ENCODE measurements at regions not wholly inside any gene's neighbourhood (a gene's known extent, or its start where the extent isn't known, plus 50 kb on each side); places are given as distances from the start of the nearest gene placed in this dataset.

DNA sequence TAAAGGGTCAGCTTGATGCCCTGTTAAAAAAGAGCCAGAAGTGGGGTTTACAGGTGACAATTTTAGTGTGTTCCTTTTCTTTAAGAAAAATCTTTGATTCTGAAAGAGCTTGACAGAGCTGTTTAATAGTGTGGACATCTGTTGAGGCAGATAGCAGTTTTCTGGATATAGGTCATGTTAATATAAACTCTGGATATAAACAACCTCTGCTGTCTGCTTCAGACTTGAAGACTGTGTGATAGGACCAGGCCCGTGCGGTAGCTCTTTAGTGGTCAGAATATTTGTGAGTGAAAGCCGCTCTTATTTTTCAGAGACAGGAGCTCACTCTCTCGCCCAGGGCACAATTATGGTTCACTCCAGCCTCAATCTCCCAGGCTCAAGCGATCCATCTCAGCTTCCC, 439.9 kb upstream of the RGS6 start:
- TF ChIP-seq, protein P1, sequence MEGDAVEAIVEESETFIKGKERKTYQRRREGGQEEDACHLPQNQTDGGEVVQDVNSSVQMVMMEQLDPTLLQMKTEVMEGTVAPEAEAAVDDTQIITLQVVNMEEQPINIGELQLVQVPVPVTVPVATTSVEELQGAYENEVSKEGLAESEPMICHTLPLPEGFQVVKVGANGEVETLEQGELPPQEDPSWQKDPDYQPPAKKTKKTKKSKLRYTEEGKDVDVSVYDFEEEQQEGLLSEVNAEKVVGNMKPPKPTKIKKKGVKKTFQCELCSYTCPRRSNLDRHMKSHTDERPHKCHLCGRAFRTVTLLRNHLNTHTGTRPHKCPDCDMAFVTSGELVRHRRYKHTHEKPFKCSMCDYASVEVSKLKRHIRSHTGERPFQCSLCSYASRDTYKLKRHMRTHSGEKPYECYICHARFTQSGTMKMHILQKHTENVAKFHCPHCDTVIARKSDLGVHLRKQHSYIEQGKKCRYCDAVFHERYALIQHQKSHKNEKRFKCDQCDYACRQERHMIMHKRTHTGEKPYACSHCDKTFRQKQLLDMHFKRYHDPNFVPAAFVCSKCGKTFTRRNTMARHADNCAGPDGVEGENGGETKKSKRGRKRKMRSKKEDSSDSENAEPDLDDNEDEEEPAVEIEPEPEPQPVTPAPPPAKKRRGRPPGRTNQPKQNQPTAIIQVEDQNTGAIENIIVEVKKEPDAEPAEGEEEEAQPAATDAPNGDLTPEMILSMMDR (IDR thresholded peaks at IDR 0.05), result no peak
- TF ChIP-seq POLR2A (IDR thresholded peaks at IDR 0.05), result no peak
- TF ChIP-seq EP300 (IDR thresholded peaks at IDR 0.05), result no peak

Measured in sigmoid colon (tissue), 4 donors.